GM12872 (cell line): ENCODE measurements at regions not wholly inside any gene's neighbourhood (a gene's known extent, or its start where the extent isn't known, plus 50 kb on each side); places are given as distances from the start of the nearest gene placed in this dataset.

Experiments
- CTCF ChIP-seq: IDR thresholded peaks from 3 replicates; pipeline ENCODE4 v1.5.1; 2011; ENCODE audit warnings: low read depth, mild to moderate bottlenecking, low read length, moderate library complexity; ENCODE audit not compliant: insufficient read depth

GRCh38 chr5:116736671-116737070 is 162.0 kb upstream of the SEMA6A start:
- TF ChIP-seq CTCF: no peak

- no peak for TF ChIP-seq CTCF
Observed at GRCh38 chr5:116733991-116734975, 159.7 kb upstream of the SEMA6A start.

GRCh38 chr5:116732591-116732990 is 158.0 kb upstream of the SEMA6A start:
- no peak for TF ChIP-seq CTCF

GRCh38 chr5:116731432-116731831 is 156.8 kb upstream of the SEMA6A start:
- TF ChIP-seq CTCF: no peak

GRCh38 chr5:116730706-116731105 is 156.1 kb upstream of the SEMA6A start:
- no peak for TF ChIP-seq CTCF

- no peak for TF ChIP-seq CTCF
Observed at GRCh38 chr5:116730185-116730584, 155.6 kb upstream of the SEMA6A start.

GRCh38 chr5:116727248-116727647 is 152.6 kb upstream of the SEMA6A start:
- no peak for TF ChIP-seq CTCF
